ENCODE measurements at regions not wholly inside any gene's neighbourhood (a gene's known extent, or its start where the extent isn't known, plus 50 kb on each side); places are given as distances from the start of the nearest gene placed in this dataset.

GRCh38 chr12:126087692-126088091 is 1022.5 kb downstream of the AACS start:
- Histone ChIP-seq H3K9me3 (ENCODE audit: insufficient read depth in 2 of 2, low read depth in 1 of 2, low read length in 1 of 2) (peaks cover 3 to 7% of the 10 kb centered on the region in 2 experiments; a peak in 3 of 4 replicates), H3K4ac (replicated peaks; ENCODE audit: insufficient read length, low read depth, low read length) (no peak overlapping the region), H3K4me1 (replicated peaks in 1 of 4; ENCODE audit: control insufficient read depth in 3 of 4, insufficient read depth in 4 of 4, low read length in 3 of 4) (no peaks in the 10 kb centered on the region; a peak in 1 of 7 replicates), H2BK5ac (ENCODE audit: low read depth, low read length) (no peak overlapping the region), H3K56ac (replicated peaks; ENCODE audit: insufficient read length, low read depth, low read length) (no peak overlapping the region), H2BK20ac (ENCODE audit: low read length) (no peak overlapping the region), H2BK15ac (ENCODE audit: low read length) (no peak overlapping the region), H3K4me2 (ENCODE audit: insufficient read depth in 1 of 2, low read depth in 2 of 2, low read length in 2 of 2) (no peak overlapping the region), H3K9ac (replicated peaks in 1 of 4; ENCODE audit: extremely low read depth in 1 of 4, low read depth in 3 of 4, low read length in 3 of 4) (no peak overlapping the region), H3K4me3 (ENCODE audit: extremely low read depth in 1 of 4, insufficient read depth in 2 of 4, low read depth in 3 of 4, low read length in 4 of 4) (no peak overlapping the region), H3K27me3 (replicated peaks in 1 of 4; ENCODE audit: control insufficient read depth in 3 of 4, extremely low read depth in 1 of 4, insufficient read depth in 3 of 4, low read length in 3 of 4) (no peaks in the 10 kb centered on the region), H3K23ac (ENCODE audit: insufficient read length) (no peak overlapping the region), H4K91ac (replicated peaks; ENCODE audit: insufficient read length, low read length) (no peak overlapping the region), H3K79me1 (ENCODE audit: low read depth, low read length) (no peaks in the 10 kb centered on the region), H3K36me3 (ENCODE audit: control insufficient read depth in 2 of 4, insufficient read depth in 4 of 4, low read length in 3 of 4) (no peaks in the 10 kb centered on the region), H4K8ac (ENCODE audit: extremely low read depth, insufficient read depth, low read length) (no peak overlapping the region), H2AK5ac (ENCODE audit: low read depth, low read length) (no peak overlapping the region), H2AFZ (ENCODE audit: low read length) (no peak overlapping the region), H3K27ac (ENCODE audit: low read depth, low read length) (no peak overlapping the region), H3K23me2 (ENCODE audit: low read depth, low read length) (no peaks in the 10 kb centered on the region; the same call in 1 of the 2 replicates), H4K5ac (ENCODE audit: insufficient read length, low read depth, low read length) (no peak overlapping the region), H3K18ac (ENCODE audit: extremely low read depth, low read length) (no peak overlapping the region), H3K14ac (ENCODE audit: insufficient read length) (no peak overlapping the region), H2BK12ac (ENCODE audit: low read depth, low read length) (no peak overlapping the region), H3K79me2 (ENCODE audit: control insufficient read depth in 1 of 2, insufficient read depth in 2 of 2, low read length in 2 of 2) (no peaks in the 10 kb centered on the region), H4K20me1 (replicated peaks in 1 of 2; ENCODE audit: control insufficient read depth in 1 of 2, insufficient read depth in 2 of 2, low read length in 2 of 2) (no peaks in the 10 kb centered on the region), H2BK120ac (replicated peaks; ENCODE audit: low read depth, low read length) (no peak overlapping the region)
- FAIRE-seq: no peak
- DNase-seq (ENCODE audit: low read depth in 1 of 2, low spot score in 2 of 2): no peak
- POLR2A ChIA-PET (ENCODE audit: partially characterized antibody): no interaction called here
- CTCF ChIA-PET (ENCODE audit: partially characterized antibody): interaction anchor here (1.1 to 1.4 kb wide), 2 partner anchors 17 to 1294 kb away, joined by 3 to 4 read pairs; no protein-coding TSS in a partner anchor
- no peak for TF ChIP-seq CTCF (IDR thresholded peaks at IDR 0.05; ENCODE audit: control extremely low read depth in 1 of 3, insufficient read depth in 1 of 3, low read depth in 1 of 3, low read length in 3 of 3)
- TF ChIP-seq SP4 (IDR thresholded peaks at IDR 0.05; ENCODE audit: low read length): no peak
- 91% methylated on average over 3 of the region's 3 CpGs; no CpG with 5 or more reads in 1 of the 2 experiments for WGBS, 2 experiments (ENCODE audit: extremely low coverage in 1 of 2, insufficient coverage in 1 of 2, insufficient read length in 1 of 2, insufficient replicate concordance in 2 of 2, low coverage in 1 of 2, low lambda C conversion rate in 2 of 2, missing lambda C conversion rate in 1 of 2)
